Superior temporal gyrus (tissue), 1 donor: ENCODE measurements at regions not wholly inside any gene's neighbourhood (a gene's known extent, or its start where the extent isn't known, plus 50 kb on each side); places are given as distances from the start of the nearest gene placed in this dataset.
"Not testable (repeated sequence)": the region's sequence is repeated elsewhere in the genome, so short reads cannot be mapped to it uniquely, and the experiment has no call there.

Experiments
- DNase-seq: peaks from one replicate; pipeline ENCODE4 v3.0.0-alpha.2; 2016; ENCODE audit errors: extremely low spot score

DNA sequence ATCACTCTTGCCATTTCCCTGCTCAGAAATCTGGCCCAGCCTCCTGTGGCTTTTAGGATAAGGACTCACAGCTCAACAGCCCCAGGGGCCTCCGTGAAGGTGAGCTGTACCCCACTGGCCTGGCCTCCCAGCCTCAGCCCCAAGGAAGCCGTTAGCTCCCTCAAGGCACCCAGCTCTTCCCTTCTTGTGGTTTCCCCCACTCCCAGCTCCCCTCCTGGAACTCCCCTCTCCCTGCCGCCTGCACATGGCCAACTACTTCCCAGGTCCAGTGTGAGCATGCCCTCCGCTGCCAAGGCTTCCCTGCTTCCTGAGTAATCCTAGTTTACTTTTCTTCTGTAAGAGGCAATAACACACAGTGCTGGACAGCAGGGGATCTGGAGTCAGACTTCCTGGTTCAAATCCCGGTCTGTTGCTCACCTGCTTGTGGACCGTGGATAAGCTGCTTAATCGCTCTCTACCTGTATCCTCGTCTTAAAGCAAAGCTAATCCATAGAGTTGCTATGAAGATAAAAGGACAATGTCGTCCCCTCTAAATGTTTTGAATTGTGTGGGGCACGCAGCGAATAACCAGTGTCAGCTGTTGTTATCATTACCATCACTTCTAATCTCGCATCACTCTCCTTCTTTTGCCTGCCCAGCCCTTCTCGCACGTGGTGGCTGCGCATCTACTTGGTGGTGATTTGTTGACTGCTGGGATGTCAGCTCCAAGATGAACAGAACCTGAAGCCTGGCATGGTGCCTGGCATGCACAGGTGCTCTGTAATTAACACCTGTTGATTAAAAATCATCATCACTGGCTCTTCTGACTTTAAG, 86.6 kb downstream of the C5orf15 start:
- no peak for DNase-seq

- DNase-seq = no peak
These were observed 90.2 kb downstream of the C5orf15 start for GRCh38 chr5:133878236-133878555.

- DNase-seq = no peak
These were observed 90.8 kb downstream of the C5orf15 start for GRCh38 chr5:133877351-133878235.

DNA sequence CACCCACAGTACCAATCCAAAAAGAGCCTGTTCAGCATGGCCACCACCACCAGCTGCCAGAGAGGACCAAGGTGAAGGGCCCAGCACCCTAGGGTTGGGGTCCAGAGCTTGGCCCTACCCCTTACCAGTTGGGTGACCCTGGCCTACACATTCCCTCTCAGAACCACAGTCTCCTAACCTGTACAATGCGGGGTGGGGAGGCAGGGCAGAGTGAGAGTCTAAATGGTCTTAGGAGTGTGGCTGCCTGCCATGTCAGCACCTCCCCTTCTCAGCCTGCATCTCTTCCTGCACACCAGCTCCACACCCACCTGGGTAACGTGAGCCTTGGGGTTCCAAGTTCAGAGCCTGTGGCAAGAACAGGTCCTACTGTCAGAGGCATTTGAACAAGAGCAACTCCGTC, 92.2 kb downstream of the C5orf15 start:
- DNase-seq = no peak

DNA sequence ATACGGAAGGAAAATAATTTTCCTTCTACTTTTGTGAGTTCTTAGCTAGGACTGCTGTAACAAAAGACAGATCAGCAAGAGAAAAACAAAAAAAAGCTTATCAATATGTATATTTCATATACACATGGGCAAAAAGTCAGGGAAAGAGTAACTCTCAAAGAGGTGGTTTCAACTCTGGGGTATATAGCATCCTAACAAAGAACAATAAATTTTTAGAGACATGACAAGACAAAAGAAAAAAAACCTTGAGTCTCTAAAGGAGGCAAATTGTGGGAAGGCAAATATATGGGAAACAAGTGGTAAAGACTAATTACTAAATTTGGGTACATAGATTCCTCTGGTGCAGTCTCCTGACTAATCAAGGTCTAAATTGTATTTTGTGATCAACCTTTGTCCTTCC, 93.2 kb downstream of the C5orf15 start:
- no peak for DNase-seq

- no peak for DNase-seq
These were observed 95.0 kb downstream of the C5orf15 start for GRCh38 chr5:133873449-133873848.

DNA sequence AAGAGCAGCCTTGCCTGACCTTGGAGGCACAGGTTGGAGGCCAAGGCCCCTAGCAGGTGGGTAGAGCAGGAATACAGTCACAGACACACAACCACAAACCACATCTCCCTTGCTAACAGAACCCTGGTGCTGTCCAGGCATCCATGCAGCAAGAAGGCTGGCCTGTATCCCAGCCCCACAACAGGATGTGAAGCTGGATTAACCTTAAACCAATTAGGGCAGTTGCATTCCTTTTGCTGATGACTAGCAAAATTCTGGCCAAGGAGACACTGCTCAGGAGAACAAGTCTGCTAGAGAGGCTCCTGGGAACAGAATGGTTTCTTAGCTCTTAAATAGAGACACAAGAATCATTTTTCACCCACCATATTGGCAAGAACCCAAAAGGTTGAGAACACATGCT, 97.8 kb downstream of the C5orf15 start:
- DNase-seq = no peak

DNA sequence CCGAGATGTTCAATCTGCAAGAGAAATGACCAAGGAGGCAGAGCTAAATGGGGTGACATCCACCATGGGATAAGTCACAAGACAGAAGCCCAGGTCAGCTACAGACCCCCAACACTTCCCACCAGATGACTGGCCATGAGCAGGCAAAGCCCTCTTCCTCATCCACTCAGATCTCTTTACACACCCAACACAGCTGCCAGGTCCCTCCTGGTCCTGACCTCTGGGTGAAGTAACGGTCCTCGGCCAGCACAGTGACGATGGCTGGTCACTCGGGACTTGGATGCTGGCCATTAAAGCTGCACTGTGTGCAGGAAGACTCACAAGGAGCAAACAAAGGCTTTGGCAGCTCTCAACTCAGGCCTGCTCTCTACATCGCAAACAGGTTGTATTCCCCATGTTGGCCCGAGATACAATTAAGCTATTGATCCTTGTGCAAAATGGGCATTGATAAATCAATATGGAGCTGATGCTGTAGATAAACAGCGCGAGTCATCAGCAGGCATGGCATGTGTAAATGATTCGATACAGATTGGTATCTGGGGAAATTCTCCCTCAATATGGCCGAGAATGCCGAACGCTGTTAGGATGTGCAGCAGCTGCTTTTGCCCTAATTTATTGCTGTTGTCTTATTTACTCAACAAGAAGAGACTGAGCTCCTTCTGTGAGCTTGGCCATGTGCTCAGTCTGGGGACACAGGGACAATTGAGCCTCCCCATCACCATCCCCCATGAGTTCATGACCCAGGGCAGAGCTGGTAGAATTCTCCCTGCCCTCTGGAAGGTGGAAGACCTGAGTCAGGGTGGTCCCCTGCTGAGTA, 98.7 kb downstream of the C5orf15 start:
- peak; percentile 68 for DNase-seq

DNA sequence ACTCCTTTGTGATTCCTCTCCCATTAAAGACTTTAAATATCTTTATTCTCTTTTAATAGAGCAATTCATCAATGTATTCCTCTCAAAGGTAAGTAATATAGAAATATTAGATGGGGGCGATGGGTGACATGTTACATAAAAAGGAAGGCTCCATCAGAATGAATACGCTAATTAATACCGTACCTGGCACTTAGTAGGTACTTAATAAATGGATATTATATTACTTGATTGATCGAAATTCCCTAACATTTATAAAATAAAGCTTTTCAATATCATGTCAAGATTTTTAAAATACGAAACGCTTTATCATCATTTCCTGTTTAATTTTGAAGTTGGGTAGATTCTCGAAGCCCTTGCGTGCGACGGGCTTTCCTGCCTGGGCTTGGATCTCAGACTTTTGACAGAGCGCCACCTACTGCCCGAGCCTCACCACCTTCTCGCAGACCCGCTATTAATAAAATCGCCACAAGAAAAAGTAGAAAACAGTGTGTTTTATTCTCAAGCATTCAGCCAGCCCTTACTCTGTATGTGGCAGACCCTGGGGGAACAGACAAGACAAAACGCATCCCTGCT, 99.4 kb downstream of the C5orf15 start:
- peak; percentile 89 for DNase-seq

- DNase-seq = no peak
These were observed 100.4 kb downstream of the C5orf15 start for GRCh38 chr5:133867851-133868545.

DNA sequence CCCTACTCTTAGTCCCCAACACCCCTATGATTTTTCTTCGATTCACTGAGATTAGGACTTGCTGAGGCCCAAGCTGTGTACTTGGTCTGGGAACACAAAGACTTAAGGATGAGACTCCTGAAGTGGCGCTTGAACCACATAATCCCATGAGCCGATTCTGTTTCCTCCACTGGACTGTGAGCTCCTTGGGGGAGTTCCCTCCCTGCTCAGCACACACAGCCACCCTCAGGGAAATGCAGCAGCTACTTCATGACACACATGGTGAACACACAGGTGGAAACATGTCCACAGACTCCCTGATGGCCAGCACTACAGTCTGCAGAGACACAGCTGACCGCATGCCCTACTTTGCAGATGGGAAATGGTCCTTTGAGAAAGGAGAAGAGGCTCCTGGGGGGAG, 101.1 kb downstream of the C5orf15 start:
- no peak for DNase-seq

GRCh38 chr5:133866903-133867245, 101.6 kb downstream of the C5orf15 start:
- no peak for DNase-seq

GRCh38 chr5:133866160-133866902, 102.1 kb downstream of the C5orf15 start:
- DNase-seq = no peak

DNA sequence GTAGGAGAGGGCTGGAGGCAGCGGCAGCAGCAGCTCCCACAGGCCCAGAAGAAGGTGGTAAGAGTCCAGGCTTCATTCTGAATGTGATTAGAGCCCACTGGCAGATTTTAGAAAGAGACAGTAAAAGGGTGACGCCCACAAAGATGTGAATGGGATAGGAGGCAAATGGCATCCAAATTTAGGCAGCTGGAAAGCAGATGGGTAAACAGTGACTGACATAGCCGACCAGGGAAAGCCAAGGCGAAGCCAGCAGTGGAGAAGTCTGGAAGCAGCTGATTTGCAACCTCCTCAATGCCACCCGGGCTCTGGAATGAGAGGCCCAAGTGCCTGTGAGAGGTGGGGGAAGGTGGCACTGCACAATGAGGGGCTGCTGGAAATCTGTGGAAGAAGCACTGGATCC, 103.3 kb downstream of the C5orf15 start:
- DNase-seq = no peak

DNA sequence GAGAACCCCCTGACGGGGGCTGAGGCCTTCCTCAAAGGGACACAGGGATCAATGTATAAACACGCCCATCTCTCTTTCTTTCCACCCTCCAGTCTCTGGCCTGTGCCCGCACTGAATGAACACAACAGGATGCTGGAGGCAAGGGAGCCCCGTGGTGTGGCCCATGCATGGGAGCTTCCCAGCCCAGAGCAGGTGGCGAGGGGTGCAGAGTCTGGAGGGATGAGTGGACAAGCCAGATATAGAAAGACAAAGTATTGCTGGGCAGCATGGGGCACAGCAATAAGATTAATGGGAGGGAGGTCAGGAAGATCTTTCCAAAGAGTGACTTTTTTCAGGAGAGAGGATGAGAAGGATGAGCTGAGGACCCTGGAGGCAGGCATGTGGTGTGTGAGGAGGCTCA, 103.7 kb downstream of the C5orf15 start:
- no peak for DNase-seq

DNA sequence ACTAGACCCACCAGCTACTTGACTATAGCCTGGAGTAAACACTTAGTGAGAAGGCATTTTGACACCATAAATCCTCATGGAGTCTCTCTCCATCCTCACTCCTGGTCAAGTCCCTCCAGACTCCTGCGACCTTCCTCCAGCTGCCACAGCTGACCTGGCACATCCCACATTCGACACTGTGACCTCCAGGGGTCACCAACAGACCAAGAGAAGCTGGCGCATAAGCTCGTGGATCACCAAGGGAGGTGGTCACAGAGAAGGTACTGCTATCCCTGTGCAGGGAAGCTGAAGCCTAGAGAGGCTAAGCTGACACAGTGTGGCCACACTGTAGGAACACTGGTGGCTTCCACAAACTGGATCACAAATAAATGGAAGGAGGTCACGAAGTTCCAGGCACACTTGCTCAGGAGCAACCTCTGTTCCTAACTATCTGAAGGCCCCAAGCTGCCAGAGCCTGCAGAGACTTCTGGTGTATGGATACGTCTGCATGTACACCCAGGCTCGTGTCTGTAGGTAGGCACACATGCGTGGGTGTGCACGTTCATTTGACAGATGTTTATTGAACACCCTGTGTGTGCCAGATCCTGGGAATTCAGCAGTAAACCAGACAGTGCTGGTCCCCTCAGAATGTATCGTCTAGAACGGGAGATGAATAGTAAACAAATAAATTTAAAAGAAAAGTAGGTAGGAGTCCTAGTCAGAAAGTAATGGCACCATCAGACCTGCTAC, 104.4 kb downstream of the C5orf15 start:
- no peak for DNase-seq

DNA sequence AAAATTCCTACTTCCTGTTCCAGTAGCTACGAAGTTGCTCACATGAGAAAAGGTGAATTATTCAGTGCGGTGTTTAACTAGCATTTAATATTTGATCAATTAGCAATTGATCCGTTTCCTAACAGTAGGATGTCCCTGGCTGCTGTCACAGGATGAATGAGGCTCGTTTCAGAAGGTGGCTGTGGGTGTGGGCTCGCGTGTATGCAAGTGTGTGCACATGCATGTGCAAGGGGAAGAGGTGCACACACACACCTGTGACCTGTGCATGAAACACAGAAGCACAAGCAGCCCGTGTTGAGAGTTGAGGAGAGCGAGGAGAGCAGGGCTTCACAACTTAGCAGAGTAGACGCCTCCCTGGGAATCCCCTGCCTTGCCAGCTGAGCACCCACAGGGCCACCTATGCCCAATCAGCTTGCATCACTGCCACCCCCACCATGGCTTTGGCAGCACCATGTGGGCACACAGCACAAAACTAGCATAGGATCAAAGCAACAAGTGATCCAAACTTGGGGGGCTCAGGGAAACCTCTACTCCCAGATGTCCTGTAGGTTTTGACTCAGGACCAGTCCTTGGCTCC, 107.2 kb downstream of the C5orf15 start:
- DNase-seq = no peak

DNA sequence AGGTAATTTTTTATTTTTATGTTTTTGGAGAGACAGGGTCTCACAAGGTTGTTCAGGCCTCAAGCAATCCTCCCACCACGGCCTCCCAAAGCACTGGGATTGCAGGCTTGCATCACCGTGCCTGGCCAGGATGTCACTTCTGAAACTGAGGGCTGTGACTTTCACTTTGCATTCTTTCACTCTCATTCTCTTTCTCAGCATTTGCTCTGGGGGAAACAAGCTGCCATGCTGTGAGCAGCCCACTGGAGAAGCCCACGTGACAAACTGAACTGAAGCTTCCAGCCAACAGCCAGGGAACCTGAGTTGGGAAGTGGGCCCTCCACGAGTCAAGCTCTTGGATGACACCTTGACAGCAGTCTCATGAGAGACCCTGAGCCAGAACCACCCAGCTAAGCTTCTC, 109.4 kb downstream of the C5orf15 start:
- DNase-seq = no peak

DNA sequence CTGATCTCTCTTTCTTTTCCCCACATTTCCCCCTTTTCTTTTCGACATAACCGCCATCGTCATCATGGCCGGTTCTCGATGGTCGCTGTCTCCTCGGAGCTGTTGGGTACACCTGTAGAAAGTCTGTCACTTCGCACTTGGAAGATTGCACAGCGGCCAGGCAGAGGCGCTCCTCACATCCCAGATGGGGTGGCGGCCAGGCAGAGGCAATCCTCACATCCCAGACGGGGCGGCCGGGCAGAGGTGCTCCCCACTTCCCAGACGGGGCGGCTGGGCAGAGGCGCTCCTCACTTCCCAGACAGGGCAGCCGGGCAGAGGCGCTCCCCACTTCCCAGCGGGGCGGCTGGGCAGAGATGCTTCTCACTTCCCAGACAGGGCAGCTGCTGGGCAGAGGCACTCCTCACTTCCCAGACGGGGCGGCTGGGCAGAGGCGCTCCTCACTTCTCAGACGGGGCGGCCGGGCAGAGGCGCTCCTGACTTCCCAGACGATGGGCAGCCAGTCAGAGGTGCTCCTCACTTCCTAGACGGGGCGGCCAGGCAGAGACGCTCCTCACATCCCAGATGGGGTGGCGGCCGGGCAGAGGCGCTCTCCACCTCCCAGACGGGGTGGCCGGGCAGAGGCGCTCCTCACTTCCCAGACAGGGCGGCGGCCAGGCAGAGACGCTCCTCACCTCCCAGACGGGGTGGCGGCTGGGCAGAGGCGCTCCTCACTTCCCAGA, 110.7 kb downstream of the C5orf15 start:
- DNase-seq = not testable (repeated sequence)
